ENCODE measurements at regions not wholly inside any gene's neighbourhood (a gene's known extent, or its start where the extent isn't known, plus 50 kb on each side); places are given as distances from the start of the nearest gene placed in this dataset.

DNA sequence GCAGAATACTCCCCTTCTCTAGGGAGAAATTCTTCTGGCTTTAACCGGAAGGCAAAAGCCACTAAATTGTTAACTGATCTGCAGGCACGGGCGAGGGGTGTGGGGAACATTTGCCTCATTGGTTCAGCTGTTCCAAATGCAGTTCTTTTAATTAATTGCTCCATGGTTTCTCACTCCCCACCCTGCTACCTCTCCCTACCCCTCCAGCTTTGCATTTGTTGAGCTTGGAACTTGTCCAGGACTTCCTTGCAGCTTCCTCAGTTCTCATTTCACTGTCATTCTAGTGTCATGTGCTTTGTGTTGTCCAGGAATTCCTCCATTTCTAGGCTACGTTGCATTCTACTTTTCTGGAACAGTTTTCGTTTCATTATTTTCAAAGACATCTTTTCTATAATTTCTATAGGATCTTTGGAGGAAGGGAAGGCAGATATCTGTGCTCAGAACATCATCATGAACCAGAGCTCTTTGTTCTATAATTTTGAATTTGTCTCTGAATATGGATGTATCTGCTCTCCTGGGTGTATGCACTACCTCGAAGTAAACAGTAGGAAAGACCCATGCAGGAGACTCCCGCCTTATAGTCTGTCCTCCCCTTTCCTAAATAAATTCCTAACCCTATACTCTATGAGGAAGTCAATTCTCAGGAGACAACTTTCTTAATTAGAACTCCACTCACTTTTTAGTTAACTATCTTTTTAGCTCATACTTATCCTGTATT lies 132.4 kb upstream of the LMO4 start:
- DNase-seq, result no peak

DNA sequence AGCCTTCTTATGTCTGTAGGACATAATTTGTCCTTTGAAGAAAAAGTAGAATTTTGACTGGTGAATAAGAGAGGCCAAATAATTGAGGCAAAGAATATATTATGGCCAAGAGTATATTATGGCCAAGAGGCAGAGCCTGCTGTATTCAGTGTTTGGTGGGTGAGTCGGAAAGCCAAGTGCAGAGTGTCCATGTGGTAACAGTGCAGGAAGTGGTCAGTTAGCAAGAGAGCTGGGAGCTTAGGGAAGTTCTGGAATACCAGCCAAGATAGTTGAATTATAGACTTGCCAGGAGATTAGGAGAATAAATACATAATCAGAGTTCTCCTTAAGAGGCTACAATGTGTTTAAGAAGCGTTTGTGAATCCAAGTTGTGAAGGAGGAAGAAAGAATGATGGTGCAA lies 131.5 kb upstream of the LMO4 start:
- peak; percentile 64 for DNase-seq

DNA sequence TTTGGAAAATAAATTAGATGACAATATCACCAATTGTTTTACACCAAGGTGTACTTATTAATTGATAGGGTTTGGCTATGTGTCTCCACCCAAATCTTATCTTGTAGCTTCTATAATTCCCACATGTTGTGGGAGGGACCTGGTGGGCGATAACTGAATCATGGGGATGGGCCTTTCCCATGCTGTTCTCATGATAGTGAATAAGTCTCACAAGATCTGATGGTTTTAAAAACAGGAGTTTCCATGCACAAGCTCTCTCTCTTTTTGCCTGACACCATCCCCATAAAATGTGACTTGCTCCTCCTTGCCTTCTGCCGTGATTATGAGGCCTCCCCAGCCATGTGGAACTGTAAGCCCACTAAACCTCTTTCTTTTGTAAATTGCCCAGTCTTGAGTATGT lies 131.0 kb upstream of the LMO4 start:
- DNase-seq, result no peak

DNA sequence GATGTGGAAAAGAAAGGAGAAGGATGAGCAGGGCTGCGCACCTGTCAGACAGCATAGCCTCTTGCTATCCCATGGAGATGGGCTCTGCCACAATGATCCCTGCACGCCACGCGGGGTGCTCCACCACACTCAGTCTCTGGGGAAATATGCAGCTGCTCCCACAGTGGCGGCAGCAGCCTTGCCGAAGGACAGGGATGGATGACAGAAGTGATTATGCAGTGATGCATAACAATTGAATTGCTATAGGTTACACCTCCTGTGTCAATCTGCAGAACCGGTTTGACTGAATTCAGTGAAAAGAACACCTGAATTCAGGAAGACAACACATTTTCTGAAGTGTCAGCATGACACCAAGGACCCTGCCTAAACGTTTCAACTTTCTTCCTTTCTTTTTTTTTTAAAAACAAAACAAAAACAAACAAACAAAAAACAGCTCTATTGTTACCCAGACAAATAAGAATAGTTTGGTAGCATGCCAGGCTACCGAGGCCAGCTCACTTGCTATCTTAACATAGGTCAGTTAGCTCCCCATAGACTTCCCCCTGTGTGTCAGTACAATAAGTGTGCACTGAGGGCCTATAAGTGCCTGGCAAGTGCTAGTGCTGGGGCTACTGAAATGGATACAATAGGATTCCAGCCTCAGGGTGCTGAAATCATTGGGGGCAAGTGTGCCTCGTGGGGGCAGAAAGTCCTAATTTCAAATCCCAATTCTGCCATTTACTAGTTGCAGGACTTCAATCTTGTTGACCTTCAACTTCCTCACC lies 127.6 kb upstream of the LMO4 start:
- no peak for DNase-seq

DNA sequence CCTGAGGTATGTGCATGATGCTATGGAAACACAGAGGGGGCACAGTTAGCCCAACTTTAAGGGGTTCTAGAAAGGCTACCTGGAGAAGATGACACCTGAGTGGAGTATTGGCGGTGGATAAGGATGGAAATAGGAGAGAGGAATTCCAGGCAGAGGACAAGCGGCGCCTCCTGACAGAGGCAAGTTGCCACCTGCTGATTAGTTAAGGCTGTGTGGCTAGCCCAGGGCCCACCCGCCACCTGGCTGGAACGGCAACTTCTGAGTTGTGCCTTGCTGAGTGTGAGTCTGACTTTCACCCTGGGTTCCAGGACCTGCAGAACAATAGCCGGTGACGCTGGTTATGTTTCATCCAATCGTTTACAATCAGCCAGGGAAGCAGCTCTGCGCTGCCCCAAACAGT lies 126.9 kb upstream of the LMO4 start:
- no peak for DNase-seq

DNA sequence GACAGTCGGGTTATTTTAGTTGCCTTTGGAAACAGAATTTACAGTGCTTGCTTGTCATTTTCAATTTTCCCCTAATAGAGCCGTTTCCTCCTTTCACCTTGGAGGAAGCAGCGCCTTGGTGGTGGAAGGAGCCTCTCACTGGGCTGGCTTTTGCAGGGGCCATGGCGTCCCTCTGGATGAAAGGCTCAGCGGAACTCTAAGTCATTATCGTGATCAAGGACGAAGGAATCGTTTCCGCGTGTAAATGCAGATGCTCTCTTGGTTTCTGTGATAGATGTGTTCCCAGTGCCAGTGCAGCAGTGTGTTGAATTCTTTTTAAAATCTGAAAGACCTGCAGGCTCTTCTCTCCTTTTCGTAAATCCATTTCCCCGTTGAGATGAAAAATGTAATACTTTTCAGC lies 126.2 kb upstream of the LMO4 start:
- no peak for DNase-seq

DNA sequence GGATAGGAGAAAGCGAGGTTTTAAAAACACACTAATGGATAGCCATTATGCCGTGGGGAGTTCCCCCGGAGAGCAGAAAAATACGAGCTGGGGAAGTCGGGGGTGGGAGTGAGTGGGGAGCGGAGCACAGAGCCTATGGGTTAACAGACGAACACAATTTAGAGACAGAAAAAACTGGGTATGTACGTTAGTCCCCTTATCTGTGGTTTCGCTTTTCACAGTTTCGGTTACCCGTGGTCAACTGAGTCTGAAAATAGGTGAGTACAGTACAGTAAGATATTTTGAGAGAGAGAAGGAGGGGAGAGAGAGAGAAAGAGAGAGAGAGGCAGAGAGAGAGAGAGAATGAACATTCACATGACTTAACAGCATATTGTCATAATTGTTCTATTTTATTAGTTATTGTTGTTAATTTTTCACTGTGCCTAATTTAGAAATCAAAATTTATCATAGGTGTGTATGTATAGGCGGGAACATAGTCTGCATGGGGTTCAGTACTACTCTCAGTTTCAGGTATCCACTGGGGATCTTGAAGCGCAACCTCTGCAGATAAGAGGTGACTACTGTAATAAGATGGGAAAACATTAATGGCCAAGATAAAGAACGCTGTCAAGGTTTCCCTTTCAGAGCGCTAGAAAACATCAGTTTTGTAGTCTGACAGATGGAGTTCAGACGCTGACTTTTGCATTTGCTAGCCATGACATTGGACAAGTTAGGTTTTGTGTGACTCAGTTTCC lies 125.6 kb upstream of the LMO4 start:
- no peak for DNase-seq

DNA sequence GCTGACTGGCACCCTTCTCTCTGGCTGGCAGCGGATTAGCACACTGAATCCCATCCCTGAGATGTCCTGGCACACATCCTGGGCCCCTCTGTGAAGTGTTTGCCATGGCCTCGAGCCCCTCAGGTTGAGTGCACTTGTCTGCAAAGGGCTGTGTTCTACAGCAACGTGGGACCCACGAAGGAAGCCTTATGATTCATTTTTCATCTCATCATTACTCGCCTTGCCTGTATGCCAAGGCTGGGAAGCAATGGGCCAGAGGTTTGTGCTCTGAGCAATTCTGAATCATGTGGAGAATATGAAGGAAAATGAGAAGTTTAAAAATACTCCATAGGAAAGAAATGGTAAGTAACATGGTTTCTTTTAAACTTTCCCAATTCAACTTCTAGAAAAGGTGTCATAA lies 124.8 kb upstream of the LMO4 start:
- peak; percentile 70 for DNase-seq

DNA sequence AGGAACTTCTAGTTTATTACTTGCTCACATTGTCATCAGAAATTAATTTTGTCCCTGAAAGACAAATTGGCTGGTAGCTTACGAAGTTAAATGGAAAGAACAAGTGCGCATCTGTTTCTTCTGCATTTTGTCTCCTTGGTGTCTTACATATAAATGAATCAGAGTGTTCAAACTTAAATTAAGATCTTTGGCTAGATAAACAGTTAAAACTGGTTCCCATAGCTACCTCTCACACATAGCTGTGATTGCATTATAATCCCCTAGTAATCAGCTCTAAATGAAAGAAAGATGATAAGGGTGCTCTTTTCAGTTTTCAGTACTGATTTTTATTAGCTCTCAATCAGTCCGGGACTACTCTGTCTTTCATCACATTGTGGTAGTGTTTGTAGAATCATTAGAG lies 124.2 kb upstream of the LMO4 start:
- no peak for DNase-seq

DNA sequence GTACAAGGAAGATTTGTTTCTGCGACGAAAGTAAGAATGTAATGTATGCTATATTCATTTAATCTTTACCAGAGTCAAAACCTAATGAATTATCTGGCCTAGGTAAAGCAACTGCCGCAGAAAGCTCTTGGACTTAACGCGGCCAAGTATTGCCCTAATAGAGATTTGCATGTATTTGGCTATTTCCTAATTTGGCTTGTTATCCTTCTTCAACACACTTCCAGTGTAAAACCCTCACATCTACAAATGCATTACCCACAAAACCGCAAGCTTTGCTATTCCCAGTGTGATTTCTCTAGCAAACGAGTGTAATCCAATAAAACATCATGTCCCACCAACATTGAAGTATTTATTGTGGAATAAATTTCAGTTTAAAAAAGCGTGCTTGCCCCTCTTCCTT lies 123.8 kb upstream of the LMO4 start:
- DNase-seq, result no peak

DNA sequence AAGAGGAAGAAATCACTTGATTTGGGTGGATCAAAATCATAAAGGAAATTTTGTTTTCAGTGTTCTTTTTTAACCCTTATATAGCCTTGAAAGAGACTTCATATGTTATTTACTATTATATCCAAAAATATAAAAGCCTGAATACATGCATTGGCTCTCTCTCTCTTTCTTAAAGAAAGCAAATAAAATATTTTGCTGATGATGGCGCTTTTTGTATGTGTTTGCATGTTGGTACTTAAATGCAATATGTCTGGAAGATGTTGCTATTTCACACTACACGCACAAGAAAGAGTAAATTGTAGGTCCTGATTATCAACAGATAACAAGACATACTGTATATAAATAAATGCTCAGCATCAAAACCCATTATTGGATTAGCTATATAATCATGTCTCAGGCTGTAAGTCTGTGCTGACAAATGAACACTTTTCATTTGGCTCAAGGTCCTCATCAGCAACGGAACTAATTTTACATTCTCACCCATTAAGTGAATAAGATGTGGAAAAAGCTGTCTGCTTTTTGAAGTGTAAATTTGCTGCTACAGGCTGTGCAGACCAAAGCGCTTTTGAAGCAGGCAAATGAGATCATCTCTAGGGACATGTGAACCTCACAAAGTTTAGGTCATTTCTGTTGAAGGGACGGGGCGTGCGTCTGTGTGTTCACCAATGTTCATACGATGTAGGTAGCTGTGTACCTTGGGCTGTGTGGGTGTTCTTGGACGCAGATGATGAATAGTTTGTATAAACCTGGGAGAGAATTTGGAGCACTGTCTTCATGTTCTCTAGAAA lies 122.4 kb upstream of the LMO4 start:
- no peak for DNase-seq

DNA sequence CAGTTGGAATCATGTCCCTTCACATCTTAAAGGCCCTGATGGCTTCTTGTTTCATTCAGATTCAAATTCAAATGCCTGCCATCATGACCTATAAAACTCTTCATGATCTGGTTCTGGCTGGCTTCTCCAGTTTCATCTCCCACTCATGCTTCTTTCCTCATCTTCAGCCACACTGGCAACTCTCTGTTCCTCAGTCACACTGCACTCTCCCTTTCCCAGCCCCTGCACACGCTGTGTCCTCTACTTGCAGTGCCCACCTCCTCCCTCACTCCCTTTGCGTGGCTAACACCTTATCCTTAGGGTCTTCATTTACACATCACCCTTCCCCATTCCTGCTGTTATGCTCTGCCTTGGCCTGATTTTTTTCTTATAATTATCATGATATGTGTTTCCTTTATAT lies 120.6 kb upstream of the LMO4 start:
- no peak for DNase-seq

DNA sequence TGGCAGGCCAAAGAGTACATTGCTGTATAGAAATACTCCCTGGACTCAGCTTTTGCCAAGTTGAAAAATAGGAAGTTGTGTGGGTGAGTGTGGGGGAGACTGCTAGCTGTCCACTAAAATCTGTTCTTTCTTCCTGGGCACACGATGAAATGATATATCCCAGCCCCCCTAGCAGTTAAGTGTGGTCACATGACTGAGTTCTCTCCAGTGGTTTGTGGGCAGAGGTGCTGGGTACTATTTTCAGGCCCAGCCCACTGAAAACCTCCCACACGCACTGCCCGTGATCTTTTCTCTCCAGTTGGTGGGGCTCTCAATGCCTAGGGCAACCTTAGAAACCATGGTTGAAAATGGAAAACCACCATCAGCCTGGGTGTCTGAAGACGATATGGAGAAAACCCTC lies 119.7 kb upstream of the LMO4 start:
- no peak for DNase-seq

DNA sequence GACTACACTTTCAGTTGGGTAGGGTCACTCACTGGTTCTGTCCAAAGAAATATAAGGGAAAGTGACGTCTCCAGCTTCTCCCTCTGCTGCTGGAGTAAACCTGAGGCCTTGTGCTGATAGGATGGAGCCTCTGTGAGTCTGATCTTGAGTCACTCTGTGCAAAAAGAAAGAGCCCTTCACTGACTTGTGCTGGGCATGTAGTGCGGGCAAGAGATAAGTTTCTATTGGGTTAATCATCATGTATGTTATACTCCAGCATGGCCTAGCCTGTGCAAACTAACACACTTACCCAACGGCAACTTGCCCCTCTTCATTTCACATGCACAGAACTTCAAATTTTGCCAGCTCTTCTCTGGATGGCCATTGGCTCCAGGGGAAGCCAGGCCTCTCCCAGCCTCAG lies 118.5 kb upstream of the LMO4 start:
- no peak for DNase-seq

DNA sequence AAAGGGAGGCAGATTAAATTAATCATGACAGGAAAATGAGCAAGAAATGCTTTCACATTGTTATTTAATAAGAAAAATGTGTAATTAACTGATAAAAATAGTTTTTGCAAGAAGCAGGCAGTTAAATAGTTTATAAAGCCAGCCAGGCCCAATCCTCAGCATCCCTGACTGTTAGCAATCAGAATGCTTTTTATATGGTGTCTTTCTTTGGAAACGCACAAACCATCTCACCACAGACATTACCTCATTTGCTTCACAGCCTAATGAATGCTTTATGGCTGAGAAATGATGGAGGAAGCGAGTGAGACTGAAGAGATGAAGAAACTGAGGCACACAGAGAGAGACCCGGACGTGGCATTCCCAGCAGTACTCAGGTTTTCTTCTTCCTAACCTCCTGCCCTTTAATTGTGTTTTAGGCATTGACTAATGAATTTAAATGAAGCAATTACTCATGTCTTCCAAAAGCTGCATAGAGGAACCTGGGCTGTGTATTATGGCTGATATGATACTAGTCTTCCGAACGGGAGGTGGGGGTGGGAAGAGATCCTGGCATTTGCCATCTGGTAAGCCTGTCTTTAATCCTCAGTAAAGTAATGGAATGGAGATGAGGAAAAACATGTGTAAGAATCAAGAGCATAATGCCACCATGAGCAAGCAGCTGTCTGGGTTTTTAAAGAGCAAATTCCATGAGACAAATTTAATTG lies 116.1 kb upstream of the LMO4 start:
- DNase-seq, result no peak

DNA sequence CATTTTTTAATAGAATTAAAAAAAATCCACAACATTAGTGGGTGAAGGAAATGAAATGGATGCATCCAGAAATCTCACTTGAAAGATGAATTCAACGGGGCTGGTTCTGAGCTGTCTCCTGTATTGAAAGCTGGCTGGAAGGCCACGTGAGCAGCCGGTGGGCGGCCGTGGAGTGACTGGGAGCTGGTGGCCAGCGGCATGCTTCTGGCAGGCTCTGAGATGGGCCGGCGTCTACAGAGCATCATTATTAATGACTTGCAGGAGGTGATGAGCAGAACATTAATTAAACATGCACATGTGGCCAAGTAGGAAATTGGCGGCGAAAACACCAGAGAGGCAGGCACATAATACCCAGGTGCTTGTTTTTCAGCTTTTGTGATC lies 115.6 kb upstream of the LMO4 start:
- DNase-seq, result no peak

DNA sequence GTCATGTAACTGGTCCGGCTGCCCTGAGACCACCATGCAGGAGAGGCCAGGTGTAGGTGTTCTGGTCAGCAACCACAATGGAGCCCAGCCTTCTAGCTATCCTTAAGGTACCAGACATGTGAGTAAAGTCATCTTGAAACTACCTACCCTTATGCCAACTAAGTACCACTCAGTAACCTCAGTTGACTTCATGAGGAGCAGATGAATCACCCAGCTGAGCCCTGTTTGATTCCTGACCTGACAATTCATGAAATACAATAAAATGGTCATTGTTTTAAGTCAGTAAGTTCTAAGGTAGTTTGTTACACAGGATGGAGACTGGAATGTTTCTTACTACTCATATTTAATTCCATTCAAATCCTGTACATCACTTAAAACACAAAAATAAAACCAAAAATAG lies 113.1 kb upstream of the LMO4 start:
- no peak for DNase-seq

DNA sequence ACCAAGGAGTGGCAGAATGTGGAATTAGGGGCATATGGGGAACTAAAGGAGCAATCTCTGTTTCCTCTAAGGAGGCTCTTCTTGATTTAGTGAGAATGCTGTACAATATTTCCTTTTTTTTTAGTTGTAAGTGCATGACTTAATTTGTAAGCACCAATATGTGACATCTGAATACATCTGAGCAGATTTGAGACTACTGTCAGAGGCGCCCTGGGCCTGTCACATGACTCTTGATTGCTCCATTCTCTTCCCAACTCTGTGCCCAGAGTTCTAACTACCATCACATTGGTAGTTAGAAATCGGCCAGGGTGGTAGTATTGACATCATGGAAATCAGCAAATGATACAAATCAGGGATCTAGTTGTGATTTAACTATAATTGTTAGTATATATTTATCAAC lies 110.1 kb upstream of the LMO4 start:
- no peak for DNase-seq

DNA sequence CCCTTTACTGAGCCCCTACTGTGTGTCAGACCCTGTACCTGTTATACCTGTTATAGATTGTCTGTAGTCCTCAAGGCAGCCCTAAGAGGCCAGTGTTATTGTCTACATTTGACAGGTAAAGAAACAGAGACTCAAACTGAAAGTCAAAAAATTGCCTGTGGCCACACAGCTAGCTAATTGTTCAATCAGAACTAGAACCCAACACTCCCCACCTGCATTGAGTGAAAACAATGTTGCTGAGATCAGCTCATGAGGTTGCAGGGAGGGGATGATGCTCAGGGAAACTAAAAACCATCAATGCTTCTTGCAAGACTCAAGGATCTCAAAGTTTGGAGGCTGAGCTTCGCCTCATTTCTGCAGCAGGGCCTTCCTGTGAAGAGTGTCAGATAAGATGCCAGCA lies 109.5 kb upstream of the LMO4 start:
- DNase-seq, result no peak

DNA sequence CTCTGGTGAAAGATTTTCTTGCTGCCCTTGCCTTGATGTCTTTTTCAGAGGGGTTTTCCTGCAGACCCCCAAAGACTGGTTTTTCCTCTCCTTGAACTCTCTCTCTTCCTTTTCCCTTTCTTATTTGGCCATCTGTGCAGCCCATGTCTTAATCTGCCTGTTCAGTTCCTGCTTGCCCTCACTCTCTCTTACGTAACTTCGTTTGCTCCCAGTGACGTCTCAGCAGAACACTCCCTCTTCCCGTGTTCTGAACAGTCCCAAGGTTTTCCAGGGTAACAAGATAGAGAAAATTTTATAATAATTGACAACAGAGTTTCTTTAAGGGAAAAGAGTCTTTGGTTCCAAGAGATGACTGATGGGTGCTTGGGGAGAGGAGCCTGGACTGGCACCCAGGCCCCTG lies 109.1 kb upstream of the LMO4 start:
- no peak for DNase-seq

DNA sequence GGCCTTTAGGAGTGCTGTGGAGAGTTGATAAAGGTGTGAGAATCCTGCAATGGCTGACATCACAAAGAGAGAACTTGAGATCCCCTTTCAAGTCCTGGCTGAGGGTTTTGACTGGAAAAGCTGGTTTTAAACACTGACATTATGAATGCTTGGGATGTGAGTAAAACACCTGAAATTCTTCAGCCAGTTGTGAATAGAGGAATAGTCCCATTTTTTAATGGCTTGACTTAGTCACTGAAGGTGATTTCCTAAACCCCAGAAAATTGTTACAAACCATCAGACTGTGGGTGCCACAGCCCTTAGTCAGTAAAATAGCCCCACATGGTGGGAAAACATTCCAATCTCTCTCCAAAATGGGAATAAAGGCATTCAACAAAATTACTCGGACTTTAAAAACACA lies 107.7 kb upstream of the LMO4 start:
- DNase-seq, result peak; percentile 18

DNA sequence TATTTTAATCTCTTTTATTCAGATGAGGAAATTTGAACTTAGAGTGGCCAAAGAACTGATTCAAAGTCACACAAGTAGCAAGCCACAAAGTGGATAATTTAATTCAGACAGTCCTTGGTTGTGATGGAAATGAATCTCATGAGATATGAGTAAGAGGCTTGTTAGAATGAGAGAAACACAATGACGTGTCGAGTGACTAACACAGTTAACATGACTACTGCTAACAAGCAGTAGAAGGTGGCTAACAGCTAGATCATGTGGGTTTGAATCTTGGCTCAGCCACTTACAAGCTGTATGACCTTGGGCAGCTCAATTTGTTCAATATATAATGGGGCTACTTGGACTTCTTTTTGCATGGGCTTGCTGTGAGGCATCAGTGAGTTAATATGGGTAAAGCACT lies 104.5 kb upstream of the LMO4 start:
- DNase-seq, result peak; percentile 99

DNA sequence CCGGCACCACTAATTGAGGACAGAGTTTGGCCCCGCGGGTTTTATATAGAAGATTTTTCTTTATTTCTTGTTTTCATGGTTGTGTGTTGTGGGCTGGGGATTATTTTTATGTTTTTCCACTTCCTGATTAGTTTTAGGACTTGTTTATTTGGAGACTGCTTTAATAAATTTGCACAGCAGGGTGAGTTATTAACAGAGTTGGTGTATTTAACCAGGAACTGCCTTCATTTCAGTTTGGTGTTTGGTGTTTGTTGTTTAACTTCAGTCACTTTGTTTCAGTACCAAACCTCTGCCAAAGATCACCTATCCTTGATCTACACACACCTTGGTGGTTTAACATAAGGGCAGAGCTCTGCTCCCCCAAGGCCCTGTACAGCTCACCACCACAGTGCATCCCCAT lies 103.5 kb upstream of the LMO4 start:
- DNase-seq, result no peak

Data from HCEC 1CT (cell line).